Heart left ventricle (tissue), 13 donors: ENCODE measurements at regions not wholly inside any gene's neighbourhood (a gene's known extent, or its start where the extent isn't known, plus 50 kb on each side); places are given as distances from the start of the nearest gene placed in this dataset.

Experiments used
- POLR2A ChIP-seq, 2 donors: fragments of 450-650 bp; IDR thresholded peaks; one replicate each; pipeline ENCODE4 v1.6.1; 2017; ENCODE audit warnings: antibody characterized with exemption in 2 of 2, mild to moderate bottlenecking in 2 of 2, moderate library complexity in 2 of 2
- TF ChIP-seq, protein P1 (sequence below), 12 donors: fragments of 200-600 bp; sonication (generic) in 4 of 12; IDR thresholded peaks; one replicate each; pipeline versions ENCODE4 v1.5.0 to v1.8.0; 2018 to 2022; ENCODE audit warnings: antibody characterized with exemption in 12 of 12, mild to moderate bottlenecking in 5 of 12
- donor health status: ischemic (EF 13 %, LVEDD 7.1; RV severe dilation, severe dysfunction).
- donor health status: DM: no; HTN: yes; CAD: no.
- donor health status: DM: no; HTN: no; CAD: no.
- donor health status: ischemic (EF 25% LVEDD 6.9; RV normal size, moderate dysfunction).
- donor health status: ischemic (EF 25% LVEDD 5.7; RV mildly dilated, moderate dysfunction).
- donor health status: ischemic (EF 35%, LVEDD 5.7; RV mildly dilated, moderate dysfunction).
- donor health status: nonischemic (EF 11% LVEDD 7.7; RV severe dilation, severe dysfunction).
- donor health status: DM: yes; HTN: yes; CAD: no.
- donor health status: PGD.
- donor health status: ischemic (EF 29% LVEDD 5.4; RV normal size, mild dysfunction).
- donor health status: nonischemic (EF 23%, LVEDD 6.1; RV moderate dilation, normal function).

- TF ChIP-seq, protein P1, sequence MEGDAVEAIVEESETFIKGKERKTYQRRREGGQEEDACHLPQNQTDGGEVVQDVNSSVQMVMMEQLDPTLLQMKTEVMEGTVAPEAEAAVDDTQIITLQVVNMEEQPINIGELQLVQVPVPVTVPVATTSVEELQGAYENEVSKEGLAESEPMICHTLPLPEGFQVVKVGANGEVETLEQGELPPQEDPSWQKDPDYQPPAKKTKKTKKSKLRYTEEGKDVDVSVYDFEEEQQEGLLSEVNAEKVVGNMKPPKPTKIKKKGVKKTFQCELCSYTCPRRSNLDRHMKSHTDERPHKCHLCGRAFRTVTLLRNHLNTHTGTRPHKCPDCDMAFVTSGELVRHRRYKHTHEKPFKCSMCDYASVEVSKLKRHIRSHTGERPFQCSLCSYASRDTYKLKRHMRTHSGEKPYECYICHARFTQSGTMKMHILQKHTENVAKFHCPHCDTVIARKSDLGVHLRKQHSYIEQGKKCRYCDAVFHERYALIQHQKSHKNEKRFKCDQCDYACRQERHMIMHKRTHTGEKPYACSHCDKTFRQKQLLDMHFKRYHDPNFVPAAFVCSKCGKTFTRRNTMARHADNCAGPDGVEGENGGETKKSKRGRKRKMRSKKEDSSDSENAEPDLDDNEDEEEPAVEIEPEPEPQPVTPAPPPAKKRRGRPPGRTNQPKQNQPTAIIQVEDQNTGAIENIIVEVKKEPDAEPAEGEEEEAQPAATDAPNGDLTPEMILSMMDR (IDR thresholded peaks at IDR 0.05): no peak
- no peak for TF ChIP-seq POLR2A (IDR thresholded peaks at IDR 0.05)
Measured at GRCh38 chr11:41983475-41983874, 524.0 kb upstream of the LRRC4C start.
